ENCODE measurements at regions not wholly inside any gene's neighbourhood (a gene's known extent, or its start where the extent isn't known, plus 50 kb on each side); places are given as distances from the start of the nearest gene placed in this dataset.

DNA sequence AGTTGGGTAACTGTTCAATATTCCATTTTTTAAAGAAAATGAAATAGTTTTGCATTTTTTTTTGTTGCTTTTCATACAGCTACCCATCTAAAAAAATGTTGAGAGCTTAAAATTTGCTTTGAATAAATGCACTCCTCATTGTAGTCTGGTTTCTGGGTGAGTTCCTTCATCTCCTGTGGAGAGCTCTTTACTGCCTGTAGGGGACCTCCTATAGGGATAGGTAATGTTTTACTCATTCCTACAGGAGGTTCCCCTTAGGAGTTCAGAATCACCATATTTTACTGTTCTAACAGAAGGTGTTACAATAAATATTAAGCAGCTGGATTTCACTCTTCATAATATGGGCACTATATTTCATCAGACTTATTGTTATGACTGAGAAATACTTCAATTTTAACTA lies 947.3 kb upstream of the CRIM1 start:
- no peak for TF ChIP-seq POLR2A (IDR thresholded peaks at IDR 0.05)
- TF ChIP-seq, protein P1, sequence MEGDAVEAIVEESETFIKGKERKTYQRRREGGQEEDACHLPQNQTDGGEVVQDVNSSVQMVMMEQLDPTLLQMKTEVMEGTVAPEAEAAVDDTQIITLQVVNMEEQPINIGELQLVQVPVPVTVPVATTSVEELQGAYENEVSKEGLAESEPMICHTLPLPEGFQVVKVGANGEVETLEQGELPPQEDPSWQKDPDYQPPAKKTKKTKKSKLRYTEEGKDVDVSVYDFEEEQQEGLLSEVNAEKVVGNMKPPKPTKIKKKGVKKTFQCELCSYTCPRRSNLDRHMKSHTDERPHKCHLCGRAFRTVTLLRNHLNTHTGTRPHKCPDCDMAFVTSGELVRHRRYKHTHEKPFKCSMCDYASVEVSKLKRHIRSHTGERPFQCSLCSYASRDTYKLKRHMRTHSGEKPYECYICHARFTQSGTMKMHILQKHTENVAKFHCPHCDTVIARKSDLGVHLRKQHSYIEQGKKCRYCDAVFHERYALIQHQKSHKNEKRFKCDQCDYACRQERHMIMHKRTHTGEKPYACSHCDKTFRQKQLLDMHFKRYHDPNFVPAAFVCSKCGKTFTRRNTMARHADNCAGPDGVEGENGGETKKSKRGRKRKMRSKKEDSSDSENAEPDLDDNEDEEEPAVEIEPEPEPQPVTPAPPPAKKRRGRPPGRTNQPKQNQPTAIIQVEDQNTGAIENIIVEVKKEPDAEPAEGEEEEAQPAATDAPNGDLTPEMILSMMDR (IDR thresholded peaks at IDR 0.05): no peak

All from uterus (tissue), 2 donors.